Neural progenitor cell (in vitro differentiated cells): ENCODE measurements at regions not wholly inside any gene's neighbourhood (a gene's known extent, or its start where the extent isn't known, plus 50 kb on each side); places are given as distances from the start of the nearest gene placed in this dataset.

Experiments used
- EZH2phosphoT487 ChIP-seq: fragments of 200-600 bp; sonication (generic); IDR thresholded peaks from 2 replicates; pipeline ENCODE4 v1.6.1; 2017; ENCODE audit warnings: antibody characterized with exemption
- TF ChIP-seq, protein P1 (sequence below): fragments of 200-600 bp; sonication (generic); IDR thresholded peaks from 2 replicates; pipeline ENCODE4 v1.5.1; 2017; ENCODE audit warnings: antibody characterized with exemption, mild to moderate bottlenecking

GRCh38 chr10:78179886-78180705 lies 146.4 kb downstream of the RPS24 start:
- no peak for TF ChIP-seq EZH2phosphoT487
- TF ChIP-seq, protein P1, sequence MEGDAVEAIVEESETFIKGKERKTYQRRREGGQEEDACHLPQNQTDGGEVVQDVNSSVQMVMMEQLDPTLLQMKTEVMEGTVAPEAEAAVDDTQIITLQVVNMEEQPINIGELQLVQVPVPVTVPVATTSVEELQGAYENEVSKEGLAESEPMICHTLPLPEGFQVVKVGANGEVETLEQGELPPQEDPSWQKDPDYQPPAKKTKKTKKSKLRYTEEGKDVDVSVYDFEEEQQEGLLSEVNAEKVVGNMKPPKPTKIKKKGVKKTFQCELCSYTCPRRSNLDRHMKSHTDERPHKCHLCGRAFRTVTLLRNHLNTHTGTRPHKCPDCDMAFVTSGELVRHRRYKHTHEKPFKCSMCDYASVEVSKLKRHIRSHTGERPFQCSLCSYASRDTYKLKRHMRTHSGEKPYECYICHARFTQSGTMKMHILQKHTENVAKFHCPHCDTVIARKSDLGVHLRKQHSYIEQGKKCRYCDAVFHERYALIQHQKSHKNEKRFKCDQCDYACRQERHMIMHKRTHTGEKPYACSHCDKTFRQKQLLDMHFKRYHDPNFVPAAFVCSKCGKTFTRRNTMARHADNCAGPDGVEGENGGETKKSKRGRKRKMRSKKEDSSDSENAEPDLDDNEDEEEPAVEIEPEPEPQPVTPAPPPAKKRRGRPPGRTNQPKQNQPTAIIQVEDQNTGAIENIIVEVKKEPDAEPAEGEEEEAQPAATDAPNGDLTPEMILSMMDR, result no peak
